ENCODE measurements at regions not wholly inside any gene's neighbourhood (a gene's known extent, or its start where the extent isn't known, plus 50 kb on each side); places are given as distances from the start of the nearest gene placed in this dataset.

DNA sequence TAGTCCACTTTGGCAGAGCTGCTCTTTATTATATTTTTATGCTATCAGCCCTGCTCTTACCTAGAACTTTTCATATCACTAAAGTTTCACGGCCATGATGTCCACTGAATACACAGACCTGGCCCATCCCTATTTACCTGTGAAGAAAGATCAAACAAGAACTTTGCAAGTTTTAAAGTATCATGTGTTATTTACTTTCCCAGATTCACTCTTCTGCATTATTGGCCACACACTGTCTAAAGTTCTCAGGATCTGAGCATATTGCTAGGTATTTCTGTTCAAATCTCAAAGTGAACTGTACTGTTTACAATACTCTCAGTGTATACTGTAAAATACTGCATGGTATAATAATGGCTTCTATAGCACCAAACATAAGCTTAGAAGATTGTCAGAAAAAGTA lies 405.2 kb downstream of the KLF12 start:
- Histone ChIP-seq H3K4me3 (no peak overlapping the region), H3K27ac (no peak overlapping the region), H3K9me3 (no peaks in the 10 kb centered on the region), H3K27me3 (no peaks in the 10 kb centered on the region), H3K4me1 (ENCODE audit: insufficient read depth) (no peaks in the 10 kb centered on the region), H3K36me3 (no peaks in the 10 kb centered on the region)
- TF ChIP-seq EP300 (IDR thresholded peaks at IDR 0.05): no peak
- TF ChIP-seq POLR2A (IDR thresholded peaks at IDR 0.05): no peak
- TF ChIP-seq, protein P1, sequence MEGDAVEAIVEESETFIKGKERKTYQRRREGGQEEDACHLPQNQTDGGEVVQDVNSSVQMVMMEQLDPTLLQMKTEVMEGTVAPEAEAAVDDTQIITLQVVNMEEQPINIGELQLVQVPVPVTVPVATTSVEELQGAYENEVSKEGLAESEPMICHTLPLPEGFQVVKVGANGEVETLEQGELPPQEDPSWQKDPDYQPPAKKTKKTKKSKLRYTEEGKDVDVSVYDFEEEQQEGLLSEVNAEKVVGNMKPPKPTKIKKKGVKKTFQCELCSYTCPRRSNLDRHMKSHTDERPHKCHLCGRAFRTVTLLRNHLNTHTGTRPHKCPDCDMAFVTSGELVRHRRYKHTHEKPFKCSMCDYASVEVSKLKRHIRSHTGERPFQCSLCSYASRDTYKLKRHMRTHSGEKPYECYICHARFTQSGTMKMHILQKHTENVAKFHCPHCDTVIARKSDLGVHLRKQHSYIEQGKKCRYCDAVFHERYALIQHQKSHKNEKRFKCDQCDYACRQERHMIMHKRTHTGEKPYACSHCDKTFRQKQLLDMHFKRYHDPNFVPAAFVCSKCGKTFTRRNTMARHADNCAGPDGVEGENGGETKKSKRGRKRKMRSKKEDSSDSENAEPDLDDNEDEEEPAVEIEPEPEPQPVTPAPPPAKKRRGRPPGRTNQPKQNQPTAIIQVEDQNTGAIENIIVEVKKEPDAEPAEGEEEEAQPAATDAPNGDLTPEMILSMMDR (IDR thresholded peaks at IDR 0.05): no peak
- intact Hi-C loops (cut with DNase I): no loop called here
- no peak for DNase-seq
- 86 to 91% (median 91%) methylated on average over 1 of the region's 1 CpG for WGBS, 3 donors

DNA sequence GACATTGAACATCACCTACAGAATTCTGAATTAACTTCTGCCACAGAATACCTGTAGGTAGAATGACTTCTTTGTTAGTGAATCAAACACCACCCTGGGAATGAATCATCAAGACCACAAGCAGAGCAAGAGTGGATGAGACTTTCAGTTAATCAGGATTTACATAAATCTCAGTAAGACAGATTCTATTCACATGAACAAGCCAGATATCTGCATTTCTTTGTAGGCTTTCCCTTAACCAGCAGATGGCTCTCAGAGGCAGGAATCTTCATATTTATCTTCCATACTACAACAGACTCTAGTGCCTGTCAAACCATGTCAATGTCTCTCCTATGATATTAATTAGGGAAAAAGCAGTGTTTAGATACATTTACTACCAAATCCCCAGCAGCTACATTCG lies 412.1 kb downstream of the KLF12 start:
- TF ChIP-seq, protein P1 (IDR thresholded peaks at IDR 0.05): no peak
- TF ChIP-seq EP300 (IDR thresholded peaks at IDR 0.05) (no peak), POLR2A (IDR thresholded peaks at IDR 0.05) (no peak)
- no peak for DNase-seq
- WGBS, 3 donors: 56 to 74% (median 60%) methylated on average over 1 of the region's 1 CpG
- no peaks in the 10 kb centered on the region for H3K9me3 ChIP-seq
- no peaks in the 10 kb centered on the region for H3K36me3 ChIP-seq
- no peaks in the 10 kb centered on the region for H3K4me1 ChIP-seq (ENCODE audit: insufficient read depth)
- intact Hi-C loops (cut with DNase I): no loop called here
- H3K4me3 ChIP-seq: no peak overlapping the region
- no peaks in the 10 kb centered on the region for H3K27me3 ChIP-seq
- H3K27ac ChIP-seq: no peak overlapping the region

GRCh38 chr13:73721571-73721970 lies 412.6 kb downstream of the KLF12 start:
- DNase-seq: no peak
- Histone ChIP-seq H3K9me3 (no peaks in the 10 kb centered on the region), H3K4me3 (no peak overlapping the region), H3K27me3 (no peaks in the 10 kb centered on the region), H3K4me1 (ENCODE audit: insufficient read depth) (no peaks in the 10 kb centered on the region), H3K36me3 (no peaks in the 10 kb centered on the region), H3K27ac (no peak overlapping the region)
- TF ChIP-seq, protein P1 (IDR thresholded peaks at IDR 0.05): no peak
- intact Hi-C loops (cut with DNase I): no loop called here
- 95 to 99% (median 96%) methylated on average over 4 of the region's 4 CpGs for WGBS, 3 donors

- Histone ChIP-seq H3K9me3 (no peaks in the 10 kb centered on the region), H3K4me1 (ENCODE audit: insufficient read depth) (no peaks in the 10 kb centered on the region), H3K27me3 (no peaks in the 10 kb centered on the region), H3K36me3 (no peaks in the 10 kb centered on the region), H3K27ac (no peak overlapping the region), H3K4me3 (no peak overlapping the region)
- 90 to 96% (median 91%) methylated on average over 5 of the region's 5 CpGs for WGBS, 3 donors
- DNase-seq: no peak
- intact Hi-C loops (cut with DNase I): no loop called here
- TF ChIP-seq POLR2A (IDR thresholded peaks at IDR 0.05) (no peak), EP300 (IDR thresholded peaks at IDR 0.05) (no peak)
- TF ChIP-seq, protein P1 (IDR thresholded peaks at IDR 0.05): no peak
Measured at GRCh38 chr13:73720216-73720840, 413.9 kb downstream of the KLF12 start.

All from ovary (tissue), 7 donors.